ENCODE measurements at regions not wholly inside any gene's neighbourhood (a gene's known extent, or its start where the extent isn't known, plus 50 kb on each side); places are given as distances from the start of the nearest gene placed in this dataset.
"Not testable (repeated sequence)": the region's sequence is repeated elsewhere in the genome, so short reads cannot be mapped to it uniquely, and the experiment has no call there.

GRCh38 chr9:106731910-106732309, 131.1 kb upstream of the ZNF462 start:
- no peak for DNase-seq

GRCh38 chr9:106733828-106734380, 129.1 kb upstream of the ZNF462 start:
- no peak for DNase-seq

- no peak for DNase-seq
These were observed 125.5 kb upstream of the ZNF462 start for GRCh38 chr9:106737516-106737915.

- DNase-seq = no peak
These were observed 124.9 kb upstream of the ZNF462 start for GRCh38 chr9:106738109-106738508.

- no peak for DNase-seq
These were observed 117.5 kb upstream of the ZNF462 start for GRCh38 chr9:106745457-106745856.

- no peak for DNase-seq
These were observed 117.1 kb upstream of the ZNF462 start for GRCh38 chr9:106745876-106746275.

- DNase-seq = no peak
These were observed 111.3 kb upstream of the ZNF462 start for GRCh38 chr9:106751681-106752080.

- DNase-seq = no peak
These were observed 110.4 kb upstream of the ZNF462 start for GRCh38 chr9:106752581-106752980.

- no peak for DNase-seq
These were observed 109.8 kb upstream of the ZNF462 start for GRCh38 chr9:106753155-106753671.

- no peak for DNase-seq
These were observed 107.2 kb upstream of the ZNF462 start for GRCh38 chr9:106755736-106756135.

GRCh38 chr9:106757514-106757913, 105.5 kb upstream of the ZNF462 start:
- DNase-seq = no peak

- DNase-seq = no peak
These were observed 104.1 kb upstream of the ZNF462 start for GRCh38 chr9:106758911-106759310.

- DNase-seq = no peak
These were observed 101.5 kb upstream of the ZNF462 start for GRCh38 chr9:106761493-106761892.

GRCh38 chr9:106766616-106767015, 96.3 kb upstream of the ZNF462 start:
- no peak for DNase-seq

- no peak for DNase-seq
These were observed 93.6 kb upstream of the ZNF462 start for GRCh38 chr9:106769331-106769730.

- DNase-seq = no peak
These were observed 91.4 kb upstream of the ZNF462 start for GRCh38 chr9:106771608-106772007.

- DNase-seq = no peak
These were observed 90.3 kb upstream of the ZNF462 start for GRCh38 chr9:106772523-106773290.

- DNase-seq = no peak
These were observed 89.2 kb upstream of the ZNF462 start for GRCh38 chr9:106773750-106774149.

- DNase-seq = no peak
These were observed 87.0 kb upstream of the ZNF462 start for GRCh38 chr9:106775960-106776359.

- DNase-seq = no peak
These were observed 83.2 kb upstream of the ZNF462 start for GRCh38 chr9:106779796-106780195.

- DNase-seq = no peak
These were observed 79.8 kb upstream of the ZNF462 start for GRCh38 chr9:106783121-106783520.

- DNase-seq = no peak
These were observed 78.9 kb upstream of the ZNF462 start for GRCh38 chr9:106784076-106784475.

- DNase-seq = no peak
These were observed 77.8 kb upstream of the ZNF462 start for GRCh38 chr9:106785200-106785599.

GRCh38 chr9:106788021-106788420, 74.9 kb upstream of the ZNF462 start:
- not testable (repeated sequence) for DNase-seq

- no peak for DNase-seq
These were observed 67.9 kb upstream of the ZNF462 start for GRCh38 chr9:106795031-106795430.

Measured in AML-193 (cell line).